ENCODE measurements at regions not wholly inside any gene's neighbourhood (a gene's known extent, or its start where the extent isn't known, plus 50 kb on each side); places are given as distances from the start of the nearest gene placed in this dataset.

DNA sequence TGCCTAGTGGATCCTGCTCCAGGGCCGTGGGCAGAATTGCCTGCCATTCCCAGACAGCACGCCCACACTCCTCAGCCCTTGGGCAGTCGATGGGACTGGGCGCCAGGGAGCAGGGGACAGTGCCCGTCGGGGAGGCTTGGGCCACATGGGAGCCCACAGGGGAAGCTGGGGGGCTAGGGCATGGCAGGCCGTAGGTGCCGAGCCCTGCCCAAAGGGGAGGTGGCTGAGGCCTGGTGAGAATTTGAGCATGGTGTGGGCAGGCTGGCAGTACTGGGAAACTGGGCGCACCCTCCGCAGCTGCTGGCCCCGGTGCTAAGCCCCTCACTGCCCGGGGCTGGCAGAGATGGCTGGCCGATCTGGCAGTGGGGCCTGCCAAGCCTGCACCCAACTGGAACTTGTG lies 1225.9 kb upstream of the EPHA6 start:
- no peak for DNase-seq (ENCODE audit: extremely low read depth, low read depth)
- TF ChIP-seq, protein P1, sequence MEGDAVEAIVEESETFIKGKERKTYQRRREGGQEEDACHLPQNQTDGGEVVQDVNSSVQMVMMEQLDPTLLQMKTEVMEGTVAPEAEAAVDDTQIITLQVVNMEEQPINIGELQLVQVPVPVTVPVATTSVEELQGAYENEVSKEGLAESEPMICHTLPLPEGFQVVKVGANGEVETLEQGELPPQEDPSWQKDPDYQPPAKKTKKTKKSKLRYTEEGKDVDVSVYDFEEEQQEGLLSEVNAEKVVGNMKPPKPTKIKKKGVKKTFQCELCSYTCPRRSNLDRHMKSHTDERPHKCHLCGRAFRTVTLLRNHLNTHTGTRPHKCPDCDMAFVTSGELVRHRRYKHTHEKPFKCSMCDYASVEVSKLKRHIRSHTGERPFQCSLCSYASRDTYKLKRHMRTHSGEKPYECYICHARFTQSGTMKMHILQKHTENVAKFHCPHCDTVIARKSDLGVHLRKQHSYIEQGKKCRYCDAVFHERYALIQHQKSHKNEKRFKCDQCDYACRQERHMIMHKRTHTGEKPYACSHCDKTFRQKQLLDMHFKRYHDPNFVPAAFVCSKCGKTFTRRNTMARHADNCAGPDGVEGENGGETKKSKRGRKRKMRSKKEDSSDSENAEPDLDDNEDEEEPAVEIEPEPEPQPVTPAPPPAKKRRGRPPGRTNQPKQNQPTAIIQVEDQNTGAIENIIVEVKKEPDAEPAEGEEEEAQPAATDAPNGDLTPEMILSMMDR (IDR thresholded peaks at IDR 0.05; ENCODE audit: low read depth, low read length) = no peak

DNA sequence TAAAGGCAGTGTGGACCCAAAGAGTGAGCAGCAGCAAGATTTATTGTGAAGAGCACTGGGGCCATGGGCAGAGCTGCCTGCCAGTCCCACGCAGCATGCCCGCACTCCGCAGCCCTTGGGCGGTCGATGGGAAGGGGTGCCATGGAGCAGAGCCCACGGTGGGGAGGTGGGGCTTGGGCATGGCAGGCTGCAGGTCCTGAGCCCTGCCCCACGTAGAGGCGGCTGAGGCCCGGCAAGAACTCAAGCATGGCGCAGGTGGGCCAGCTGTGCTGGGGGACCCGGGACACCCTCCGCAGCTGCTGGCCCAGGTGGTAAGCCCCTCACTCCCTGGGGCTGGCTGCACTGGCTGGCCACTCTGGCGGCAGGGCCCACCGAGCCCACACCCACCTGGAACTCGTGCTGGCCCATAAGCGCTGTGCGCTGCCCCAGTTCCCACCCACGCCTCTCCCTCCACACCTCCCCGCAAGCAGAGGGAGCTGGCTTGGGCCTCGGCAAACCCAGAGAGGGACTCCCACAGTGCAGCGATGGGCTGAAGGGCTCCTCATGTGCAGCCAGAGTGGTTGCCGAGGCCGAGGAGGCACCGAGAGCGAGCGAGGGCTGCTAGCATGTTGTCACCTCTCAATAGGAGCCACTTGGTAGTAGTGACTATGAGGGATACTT lies 1218.8 kb upstream of the EPHA6 start:
- TF ChIP-seq, protein P1 (IDR thresholded peaks at IDR 0.05; ENCODE audit: low read depth, low read length) = no peak
- no peak for DNase-seq (ENCODE audit: extremely low read depth, low read depth)

DNA sequence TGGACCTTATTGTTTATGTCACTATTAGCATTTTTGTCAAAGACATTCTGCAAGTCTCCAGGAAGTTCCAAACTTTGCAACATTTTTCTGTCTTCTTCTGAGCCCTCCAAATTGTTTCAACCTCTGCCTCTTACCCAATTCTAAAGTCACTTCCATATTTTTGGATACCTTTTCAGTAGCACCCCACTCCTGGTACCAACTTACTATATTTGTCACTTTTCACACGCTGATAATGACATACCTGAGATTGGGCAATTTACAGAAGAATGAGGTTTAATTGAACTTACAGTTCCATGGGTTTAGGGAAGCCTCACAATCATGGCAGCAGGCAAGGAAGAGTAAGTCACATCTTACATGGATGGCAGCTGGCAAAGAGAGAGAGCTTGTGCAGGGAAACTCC lies 1206.5 kb upstream of the EPHA6 start:
- no peak for DNase-seq (ENCODE audit: extremely low read depth, low read depth)
- TF ChIP-seq, protein P1 (IDR thresholded peaks at IDR 0.05; ENCODE audit: low read depth, low read length) = no peak

DNA sequence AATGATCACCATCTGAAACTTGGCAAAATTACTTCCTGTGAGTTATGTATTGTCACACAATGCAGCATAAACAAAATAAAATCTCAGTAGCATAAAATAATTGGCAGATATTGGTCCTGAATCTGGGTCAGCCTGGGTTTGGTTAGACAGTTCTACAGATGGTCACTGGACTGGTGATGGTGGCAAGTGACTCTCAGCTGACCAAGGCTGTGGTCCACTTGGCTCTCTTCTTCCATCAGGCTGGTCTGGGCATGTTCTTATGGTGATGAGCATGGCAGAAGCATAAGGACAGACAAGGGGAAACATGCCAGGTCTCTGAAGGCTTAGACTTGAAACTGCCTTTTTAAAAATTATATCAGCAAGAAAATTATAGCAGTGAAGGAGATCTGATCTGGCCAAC lies 1205.0 kb upstream of the EPHA6 start:
- TF ChIP-seq, protein P1 (IDR thresholded peaks at IDR 0.05; ENCODE audit: low read depth, low read length) = no peak
- no peak for DNase-seq (ENCODE audit: extremely low read depth, low read depth)

DNA sequence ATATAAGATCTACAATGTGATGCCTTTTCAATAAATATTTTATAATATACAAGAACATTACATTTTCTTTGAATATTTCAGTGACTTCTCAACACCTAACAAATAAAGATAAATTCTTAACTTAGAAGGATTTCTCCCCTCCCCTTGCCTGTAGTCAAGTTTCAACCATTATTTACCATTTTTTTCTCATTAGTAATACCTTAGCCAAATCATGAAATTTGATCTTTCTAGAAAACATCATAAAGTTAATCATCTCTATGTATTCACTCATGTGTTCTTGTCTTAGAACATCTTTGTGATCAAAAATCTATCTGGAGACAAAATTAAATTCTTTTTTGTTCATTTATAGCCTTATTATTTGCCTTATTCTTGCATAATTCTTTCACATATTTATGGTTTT lies 1201.8 kb upstream of the EPHA6 start:
- TF ChIP-seq, protein P1 (IDR thresholded peaks at IDR 0.05; ENCODE audit: low read depth, low read length) = no peak
- DNase-seq (ENCODE audit: extremely low read depth, low read depth) = no peak

DNA sequence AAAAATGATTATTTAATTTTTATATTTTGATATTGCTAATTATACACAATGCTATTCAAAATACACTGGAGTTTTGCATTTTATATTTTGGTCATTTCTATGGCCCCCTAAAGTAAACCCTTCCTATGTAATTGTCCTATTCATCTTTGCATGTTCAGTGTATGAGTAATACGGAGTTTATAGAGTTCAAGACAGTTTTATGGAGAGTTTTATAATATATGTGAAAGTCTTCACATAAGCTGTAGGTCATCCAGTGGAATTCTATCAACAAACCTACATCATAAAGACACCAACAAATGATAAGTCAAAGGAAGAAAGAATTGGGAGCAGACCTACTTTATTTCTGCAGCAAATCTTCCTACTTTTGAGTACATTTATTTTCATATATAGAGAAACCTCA lies 1200.4 kb upstream of the EPHA6 start:
- no peak for DNase-seq (ENCODE audit: extremely low read depth, low read depth)

DNA sequence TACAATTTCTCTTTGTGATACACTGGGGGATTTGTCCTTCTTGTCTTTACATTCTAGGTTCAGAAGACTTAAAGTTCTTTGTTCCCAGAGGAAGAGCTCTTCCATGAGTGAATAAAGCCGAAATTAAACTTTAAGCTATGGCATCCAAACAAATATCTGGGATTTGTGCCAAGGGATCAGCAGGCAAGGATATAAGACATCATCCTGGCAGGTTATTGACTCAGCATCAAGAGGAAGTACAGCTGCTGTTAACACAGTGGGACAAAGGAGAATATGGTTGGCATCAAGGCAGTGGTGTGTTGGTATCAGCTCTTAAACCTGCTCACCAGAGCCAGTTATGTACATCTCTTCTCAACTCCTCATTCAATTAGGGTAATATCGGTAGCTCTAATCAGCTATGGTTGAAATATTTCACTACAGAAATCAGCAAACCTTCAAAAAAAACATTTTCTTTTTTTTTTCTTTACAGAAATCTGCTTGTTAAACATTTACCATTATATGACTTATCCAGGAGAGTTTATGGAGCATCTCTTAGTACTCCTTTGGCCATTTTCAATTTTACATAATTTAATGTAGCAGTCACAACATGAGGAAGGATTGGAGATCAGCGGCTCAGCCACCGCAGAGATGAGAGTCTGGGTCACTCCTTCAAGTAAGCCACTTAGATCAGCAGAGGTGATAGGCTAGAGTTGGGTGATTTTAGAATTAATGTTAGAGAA lies 1198.6 kb upstream of the EPHA6 start:
- TF ChIP-seq, protein P1 (IDR thresholded peaks at IDR 0.05; ENCODE audit: low read depth, low read length) = no peak
- DNase-seq (ENCODE audit: extremely low read depth, low read depth) = no peak

More for the DNA sequence above, 1200.4 kb upstream of the EPHA6 start:
- TF ChIP-seq, protein P1 (IDR thresholded peaks at IDR 0.05; ENCODE audit: low read depth, low read length) = no peak

Data from AG09319 (cell line).